SK-N-SH (cell line): ENCODE measurements at regions not wholly inside any gene's neighbourhood (a gene's known extent, or its start where the extent isn't known, plus 50 kb on each side); places are given as distances from the start of the nearest gene placed in this dataset.

ENCODE experiments used
- CTCF ChIA-PET: fragments of 300-600, 350-600 bp; formaldehyde crosslinking; extraction: SDS; loops from one replicate; lab custom pipeline; 2021; lab: Yijun Ruan, JAX
- POLR2A ChIA-PET: fragments of 350-600 bp; sonication (Branson Sonifier 250); formaldehyde crosslinking; extraction: SDS; loops from one replicate; lab custom pipeline; 2020; ENCODE audit warnings: antibody characterized with exemption, inconsistent platforms; lab: Yijun Ruan, JAX
- DNase-seq: peaks from one replicate; pipeline ENCODE4 v3.0.0; 2012
- H2AFZ ChIP-seq: fragments of 200-600 bp; sonication (generic); 2 replicates; pipeline ENCODE4 v1.8.1; 2016; ENCODE audit warnings: antibody characterized with exemption, mild to moderate bottlenecking, low read depth
- H3F3A ChIP-seq: fragments of 200-600 bp; sonication (generic); replicated peaks from 2 replicates; pipeline ENCODE3; 2016; ENCODE audit warnings: antibody characterized with exemption, mild to moderate bottlenecking; ENCODE audit not compliant: insufficient read depth
- H3K27ac ChIP-seq, 2 experiments: fragments of 200-500 bp in 1 of 2; fragments of 200-600 bp in 1 of 2; sonication (Bioruptor generic) in 1 of 2; sonication (generic), shearing (Covaris generic) in 1 of 2; 2 replicates each; pipeline versions ENCODE4 v1.5.1 to v1.6.1; 2014 to 2016; ENCODE audit warnings: low read depth in 2 of 2, inconsistent platforms in 1 of 2, low read length in 1 of 2, mild to moderate bottlenecking in 1 of 2, mixed read lengths in 1 of 2
- H3K27me3 ChIP-seq: fragments of 200-600 bp; sonication (generic), shearing (Covaris generic); 2 replicates; pipeline ENCODE4 v1.6.1; 2016; ENCODE audit warnings: mixed run types; ENCODE audit not compliant: insufficient read depth
- H3K36me3 ChIP-seq, 2 experiments: fragments of 200-500 bp in 1 of 2; fragments of 200-600 bp in 1 of 2; sonication (Bioruptor generic) in 1 of 2; sonication (generic) in 1 of 2; replicated peaks in 1 of 2; 2 replicates each; pipeline versions ENCODE3 to v1.5.1; 2014 to 2016; ENCODE audit warnings: low read length in 1 of 2, mild to moderate bottlenecking in 1 of 2; ENCODE audit not compliant: insufficient read depth in 2 of 2, control insufficient read depth in 1 of 2
- H3K4me1 ChIP-seq, 2 experiments: fragments of 200-500 bp in 1 of 2; fragments of 200-600 bp in 1 of 2; sonication (Bioruptor generic) in 1 of 2; sonication (generic), shearing (Covaris generic) in 1 of 2; 2 replicates each; pipeline versions ENCODE4 v1.5.1 to v1.6.1; 2014 to 2016; ENCODE audit warnings: low read depth in 1 of 2, low read length in 1 of 2, mixed run types in 1 of 2; ENCODE audit not compliant: insufficient read depth in 2 of 2, control insufficient read depth in 1 of 2
- H3K4me2 ChIP-seq: fragments of 200-600 bp; sonication (generic), shearing (Covaris generic); 2 replicates; pipeline ENCODE4 v1.6.1; 2017; ENCODE audit warnings: mixed run types
- H3K4me3 ChIP-seq, 2 experiments: fragments of 200-500 bp in 1 of 2; fragments of 200-600 bp in 1 of 2; sonication (Bioruptor generic) in 1 of 2; sonication (generic), shearing (Covaris generic) in 1 of 2; 2 replicates each; pipeline versions ENCODE4 v1.5.1 to v1.8.1; 2014 to 2016; ENCODE audit warnings: low read depth in 2 of 2, inconsistent platforms in 1 of 2, low read length in 1 of 2, mild to moderate bottlenecking in 1 of 2, mixed read lengths in 1 of 2, moderate library complexity in 1 of 2
- H3K79me2 ChIP-seq: fragments of 200-600 bp; sonication (generic); 2 replicates; pipeline ENCODE4 v1.8.1; 2017; ENCODE audit warnings: mild to moderate bottlenecking; ENCODE audit not compliant: insufficient read depth
- H3K9ac ChIP-seq: fragments of 200-600 bp; sonication (generic); 2 replicates; pipeline ENCODE4 v1.6.1; 2017; ENCODE audit warnings: mixed run types
- H3K9me2 ChIP-seq: fragments of 200-600 bp; sonication (generic); 2 replicates; pipeline ENCODE4 v1.6.1; 2017; ENCODE audit warnings: mixed run types
- H3K9me3 ChIP-seq: fragments of 200-600 bp; sonication (generic); 2 replicates; pipeline ENCODE4 v1.6.1; 2017; ENCODE audit warnings: mixed run types, mild to moderate bottlenecking, moderate library complexity
- H4K20me1 ChIP-seq: fragments of 200-600 bp; sonication (generic); 2 replicates; pipeline ENCODE4 v1.6.1; 2017; ENCODE audit warnings: mild to moderate bottlenecking, mixed run types; ENCODE audit not compliant: insufficient read depth
- EP300 ChIP-seq, 2 experiments: IDR thresholded peaks; 2 replicates each; pipeline versions ENCODE4 v1.4.0 to v1.6.1; 2012; ENCODE audit warnings: borderline replicate concordance in 1 of 2, low read depth in 1 of 2, low read length in 1 of 2
- EZH2phosphoT487 ChIP-seq: fragments of 200-600 bp; sonication (generic); IDR thresholded peaks from 2 replicates; pipeline ENCODE4 v1.6.1; 2017; ENCODE audit warnings: low read depth, mixed run types, mild to moderate bottlenecking, antibody characterized with exemption, moderate library complexity, borderline replicate concordance
- FOXJ3 ChIP-seq: sonication (generic); formaldehyde crosslinking; IDR thresholded peaks from 2 replicates; pipeline ENCODE4 v1.5.1; 2020; ENCODE audit warnings: mild to moderate bottlenecking, missing genetic modification reagents
- FOXM1 ChIP-seq: IDR thresholded peaks from 2 replicates; pipeline ENCODE4 v1.4.0; 2012; ENCODE audit warnings: low read depth, mild to moderate bottlenecking
- GATA2 ChIP-seq: sonication (generic); formaldehyde crosslinking; IDR thresholded peaks from 2 replicates; pipeline ENCODE4 v1.5.0; 2020; ENCODE audit warnings: mild to moderate bottlenecking, missing genetic modification reagents
- JUND ChIP-seq: IDR thresholded peaks from 2 replicates; pipeline ENCODE4 v1.4.0; 2012
- MEF2A ChIP-seq: IDR thresholded peaks from 2 replicates; pipeline ENCODE4 v1.4.0; 2012; ENCODE audit warnings: low read depth, borderline replicate concordance
- NFIC ChIP-seq: IDR thresholded peaks from 2 replicates; pipeline ENCODE4 v1.4.0; 2012; ENCODE audit warnings: borderline replicate concordance
- NRF1 ChIP-seq: IDR thresholded peaks from 2 replicates; pipeline ENCODE4 v1.6.1; 2012; ENCODE audit warnings: low read depth, mild to moderate bottlenecking, low read length
- POLR2AphosphoS5 ChIP-seq: IDR thresholded peaks from 2 replicates; pipeline ENCODE4 v1.6.1; 2012; ENCODE audit warnings: low read depth, low read length
- REST ChIP-seq: IDR thresholded peaks from 2 replicates; pipeline ENCODE4 v1.6.1; 2012; ENCODE audit warnings: mild to moderate bottlenecking, low read depth, low read length, moderate library complexity
- RFX5 ChIP-seq: IDR thresholded peaks from 2 replicates; pipeline ENCODE4 v1.6.1; 2012; ENCODE audit warnings: mild to moderate bottlenecking, improper control_type of control experiment, low read length
- RXRA ChIP-seq: IDR thresholded peaks from 2 replicates; pipeline ENCODE4 v1.4.0; 2012; ENCODE audit warnings: low read depth, mild to moderate bottlenecking, borderline replicate concordance
- SMC3 ChIP-seq: IDR thresholded peaks from 2 replicates; pipeline ENCODE4 v1.6.1; 2012; ENCODE audit warnings: low read depth, low read length, improper control_type of control experiment
- TCF12 ChIP-seq: IDR thresholded peaks from 2 replicates; pipeline ENCODE4 v1.4.0; 2012
- TEAD4 ChIP-seq: IDR thresholded peaks from 2 replicates; pipeline ENCODE4 v1.4.0; 2012; ENCODE audit warnings: mild to moderate bottlenecking, borderline replicate concordance; ENCODE audit not compliant: insufficient read depth
- USF2 ChIP-seq: fragments of 150-350 bp; IDR thresholded peaks from 2 replicates; pipeline ENCODE4 v1.6.1; 2017; ENCODE audit warnings: antibody characterized with exemption, low read length, low read depth, borderline replicate concordance
- WGBS: methylation state at CpG from one replicate; pipeline ENCODE4 v1.1.6; 2017; ENCODE audit warnings: low lambda C conversion rate; 5-methylcytosine and 5-hydroxymethylcytosine counted together
- TF ChIP-seq, protein P1 (sequence below): IDR thresholded peaks from 2 replicates; pipeline ENCODE4 v1.4.0; 2012; ENCODE audit warnings: low read depth, borderline replicate concordance
- TF ChIP-seq, protein P2 (sequence below): IDR thresholded peaks from 2 replicates; pipeline ENCODE4 v1.4.0; 2012; ENCODE audit warnings: low read depth

DNA sequence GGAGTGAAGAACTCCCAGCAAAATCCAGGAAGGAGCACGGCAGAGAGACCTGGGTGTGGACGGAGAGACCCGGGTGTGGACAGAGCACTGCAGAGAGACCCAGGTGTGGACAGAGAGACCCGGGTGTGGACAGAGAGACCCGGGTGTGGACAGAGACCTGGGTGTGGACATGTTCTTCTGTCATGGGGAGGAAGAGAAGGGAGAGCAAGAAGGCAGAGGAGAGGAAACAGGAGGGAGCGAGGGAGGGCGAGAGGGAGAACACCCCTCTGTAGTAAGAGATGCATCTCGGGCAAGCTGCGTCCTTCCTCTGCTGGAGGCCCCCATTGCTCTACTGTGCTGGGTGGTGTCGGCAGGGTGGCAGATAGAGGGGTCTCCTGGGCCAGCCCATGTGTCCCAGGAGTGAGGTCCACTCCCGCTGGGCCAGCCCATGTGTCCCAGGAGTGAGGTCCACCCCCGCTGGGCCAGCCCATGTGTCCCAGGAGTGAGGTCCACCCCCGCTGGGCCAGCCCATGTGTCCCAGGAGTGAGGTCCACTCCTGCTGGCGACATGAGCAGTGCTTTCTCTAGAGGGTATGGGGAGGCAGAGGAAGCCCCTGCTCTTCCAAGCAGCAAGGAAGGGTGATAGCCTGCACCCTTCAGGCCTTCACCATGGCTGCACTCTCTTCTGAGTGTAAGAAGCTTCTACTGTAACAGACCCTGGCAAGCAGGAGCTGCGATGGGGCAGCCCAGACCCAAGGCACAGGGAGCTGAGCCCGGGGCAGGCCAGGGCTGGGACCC lies 934.2 kb downstream of the BRD1 start:
- no peak overlapping the region for H3K9ac ChIP-seq
- H3K27me3 ChIP-seq: peaks cover 8% of the 10 kb centered on the region; the same call in 1 of the 2 replicates
- H3K79me2 ChIP-seq: no peaks in the 10 kb centered on the region
- no peak for DNase-seq
- H3K9me3 ChIP-seq: no peaks in the 10 kb centered on the region
- H3K4me1 ChIP-seq: no peaks in the 10 kb centered on the region
- TF ChIP-seq, protein P1, sequence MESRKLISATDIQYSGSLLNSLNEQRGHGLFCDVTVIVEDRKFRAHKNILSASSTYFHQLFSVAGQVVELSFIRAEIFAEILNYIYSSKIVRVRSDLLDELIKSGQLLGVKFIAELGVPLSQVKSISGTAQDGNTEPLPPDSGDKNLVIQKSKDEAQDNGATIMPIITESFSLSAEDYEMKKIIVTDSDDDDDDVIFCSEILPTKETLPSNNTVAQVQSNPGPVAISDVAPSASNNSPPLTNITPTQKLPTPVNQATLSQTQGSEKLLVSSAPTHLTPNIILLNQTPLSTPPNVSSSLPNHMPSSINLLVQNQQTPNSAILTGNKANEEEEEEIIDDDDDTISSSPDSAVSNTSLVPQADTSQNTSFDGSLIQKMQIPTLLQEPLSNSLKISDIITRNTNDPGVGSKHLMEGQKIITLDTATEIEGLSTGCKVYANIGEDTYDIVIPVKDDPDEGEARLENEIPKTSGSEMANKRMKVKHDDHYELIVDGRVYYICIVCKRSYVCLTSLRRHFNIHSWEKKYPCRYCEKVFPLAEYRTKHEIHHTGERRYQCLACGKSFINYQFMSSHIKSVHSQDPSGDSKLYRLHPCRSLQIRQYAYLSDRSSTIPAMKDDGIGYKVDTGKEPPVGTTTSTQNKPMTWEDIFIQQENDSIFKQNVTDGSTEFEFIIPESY: no peak
- TF ChIP-seq FOXM1: no peak
- no peak for TF ChIP-seq GATA2
- no peak for TF ChIP-seq TEAD4
- TF ChIP-seq TCF12: no peak
- TF ChIP-seq MEF2A: no peak
- no peak for TF ChIP-seq POLR2AphosphoS5
- TF ChIP-seq EZH2phosphoT487: no peak
- TF ChIP-seq REST: no peak
- TF ChIP-seq SMC3: no peak
- TF ChIP-seq RXRA: no peak
- TF ChIP-seq RFX5: no peak
- TF ChIP-seq NFIC: no peak
- TF ChIP-seq USF2: no peak
- TF ChIP-seq NRF1: no peak
- TF ChIP-seq JUND: no peak
- TF ChIP-seq FOXJ3 (CRISPR knock-in tag): no peak
- TF ChIP-seq EP300 (IDR thresholded peaks at IDR 0.05; ENCODE audit: borderline replicate concordance in 1 of 2, low read depth in 1 of 2, low read length in 1 of 2): no peak
- TF ChIP-seq, protein P2, sequence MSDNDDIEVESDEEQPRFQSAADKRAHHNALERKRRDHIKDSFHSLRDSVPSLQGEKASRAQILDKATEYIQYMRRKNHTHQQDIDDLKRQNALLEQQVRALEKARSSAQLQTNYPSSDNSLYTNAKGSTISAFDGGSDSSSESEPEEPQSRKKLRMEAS: no peak
- TF ChIP-seq, all 33 proteins: peak for 0
- Histone ChIP-seq H3F3A (no peaks in the 10 kb centered on the region), H3K36me3 (no peaks in the 10 kb centered on the region), H3K27ac (no peak overlapping the region), H3K4me2 (no peak overlapping the region), H3K4me3 (no peak overlapping the region), H3K9me2 (no peaks in the 10 kb centered on the region), H2AFZ (no peak overlapping the region), H4K20me1 (no peaks in the 10 kb centered on the region)
- ChIA-PET POLR2A (no interaction called here), CTCF (no interaction called here)
- 43% methylated on average over 10 of the region's 16 CpGs for WGBS
